ENCODE measurements at regions not wholly inside any gene's neighbourhood (a gene's known extent, or its start where the extent isn't known, plus 50 kb on each side); places are given as distances from the start of the nearest gene placed in this dataset.

- TF ChIP-seq FOXM1 (IDR thresholded peaks at IDR 0.05; ENCODE audit: borderline replicate concordance) (no peak), NFRKB (IDR thresholded peaks at IDR 0.05) (no peak), ELF4 (IDR thresholded peaks at IDR 0.05) (no peak), PKNOX1 (IDR thresholded peaks at IDR 0.05) (no peak), BHLHE40 (IDR thresholded peaks at IDR 0.05; ENCODE audit: borderline replicate concordance) (no peak), SP1 (IDR thresholded peaks at IDR 0.05) (no peak), FOXK2 (IDR thresholded peaks at IDR 0.05) (no peak), LEF1 (IDR thresholded peaks at IDR 0.05; ENCODE audit: borderline replicate concordance) (no peak)
Measured at GRCh38 chr3:64340641-64341101, 115.4 kb upstream of the PRICKLE2 start.
